ENCODE measurements at regions not wholly inside any gene's neighbourhood (a gene's known extent, or its start where the extent isn't known, plus 50 kb on each side); places are given as distances from the start of the nearest gene placed in this dataset.

GRCh38 chr4:59770601-59771264, 1429.4 kb upstream of the ADGRL3 start:
- TF ChIP-seq, protein P1, sequence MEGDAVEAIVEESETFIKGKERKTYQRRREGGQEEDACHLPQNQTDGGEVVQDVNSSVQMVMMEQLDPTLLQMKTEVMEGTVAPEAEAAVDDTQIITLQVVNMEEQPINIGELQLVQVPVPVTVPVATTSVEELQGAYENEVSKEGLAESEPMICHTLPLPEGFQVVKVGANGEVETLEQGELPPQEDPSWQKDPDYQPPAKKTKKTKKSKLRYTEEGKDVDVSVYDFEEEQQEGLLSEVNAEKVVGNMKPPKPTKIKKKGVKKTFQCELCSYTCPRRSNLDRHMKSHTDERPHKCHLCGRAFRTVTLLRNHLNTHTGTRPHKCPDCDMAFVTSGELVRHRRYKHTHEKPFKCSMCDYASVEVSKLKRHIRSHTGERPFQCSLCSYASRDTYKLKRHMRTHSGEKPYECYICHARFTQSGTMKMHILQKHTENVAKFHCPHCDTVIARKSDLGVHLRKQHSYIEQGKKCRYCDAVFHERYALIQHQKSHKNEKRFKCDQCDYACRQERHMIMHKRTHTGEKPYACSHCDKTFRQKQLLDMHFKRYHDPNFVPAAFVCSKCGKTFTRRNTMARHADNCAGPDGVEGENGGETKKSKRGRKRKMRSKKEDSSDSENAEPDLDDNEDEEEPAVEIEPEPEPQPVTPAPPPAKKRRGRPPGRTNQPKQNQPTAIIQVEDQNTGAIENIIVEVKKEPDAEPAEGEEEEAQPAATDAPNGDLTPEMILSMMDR (IDR thresholded peaks at IDR 0.05): no peak
- TF ChIP-seq EP300 (IDR thresholded peaks at IDR 0.05): no peak
